GM13977 (cell line): ENCODE measurements at regions not wholly inside any gene's neighbourhood (a gene's known extent, or its start where the extent isn't known, plus 50 kb on each side); places are given as distances from the start of the nearest gene placed in this dataset.

Source experiments
- DNase-seq: peaks from one replicate; pipeline ENCODE4 v3.0.0; 2012; ENCODE audit warnings: low spot score
- CTCF ChIP-seq: IDR thresholded peaks from 2 replicates; pipeline ENCODE4 v1.5.1; 2012; ENCODE audit warnings: mild to moderate bottlenecking, control low read depth; ENCODE audit not compliant: insufficient read depth; ENCODE audit errors: extremely low read depth, missing control alignments
- in situ Hi-C: fragments of 300-500 bp; cut with MboI; formaldehyde crosslinking; loops from one replicate; pipeline ENCODE4 v1.12.0; 2022; ENCODE audit warnings: low sequenced_read_pairs, low pct_unique_long_range_greater_than_20kb, mixed read lengths, inconsistent platforms; ENCODE audit not compliant: unreplicated experiment

GRCh38 chr14:103217538-103217937 is 94.3 kb downstream of the TNFAIP2 start:
- in situ Hi-C loops = no loop called here
- no peak for TF ChIP-seq CTCF
- DNase-seq = no peak

GRCh38 chr14:103220134-103220981 is 97.1 kb downstream of the TNFAIP2 start:
- no peak for DNase-seq
- TF ChIP-seq CTCF = no peak
- in situ Hi-C loops = no loop called here

GRCh38 chr14:103220982-103221641 is 97.9 kb downstream of the TNFAIP2 start:
- in situ Hi-C loops = no loop called here
- no peak for DNase-seq
- no peak for TF ChIP-seq CTCF

GRCh38 chr14:103221781-103222358 is 98.6 kb downstream of the TNFAIP2 start:
- TF ChIP-seq CTCF = no peak
- no peak for DNase-seq
- in situ Hi-C loops = no loop called here

GRCh38 chr14:103223818-103224352 is 100.6 kb downstream of the TNFAIP2 start:
- no peak for TF ChIP-seq CTCF
- in situ Hi-C loops = no loop called here
- DNase-seq = no peak

GRCh38 chr14:103225062-103225461 is 101.8 kb downstream of the TNFAIP2 start:
- in situ Hi-C loops = no loop called here
- DNase-seq = no peak
- no peak for TF ChIP-seq CTCF
